ENCODE measurements at regions not wholly inside any gene's neighbourhood (a gene's known extent, or its start where the extent isn't known, plus 50 kb on each side); places are given as distances from the start of the nearest gene placed in this dataset.

DNA sequence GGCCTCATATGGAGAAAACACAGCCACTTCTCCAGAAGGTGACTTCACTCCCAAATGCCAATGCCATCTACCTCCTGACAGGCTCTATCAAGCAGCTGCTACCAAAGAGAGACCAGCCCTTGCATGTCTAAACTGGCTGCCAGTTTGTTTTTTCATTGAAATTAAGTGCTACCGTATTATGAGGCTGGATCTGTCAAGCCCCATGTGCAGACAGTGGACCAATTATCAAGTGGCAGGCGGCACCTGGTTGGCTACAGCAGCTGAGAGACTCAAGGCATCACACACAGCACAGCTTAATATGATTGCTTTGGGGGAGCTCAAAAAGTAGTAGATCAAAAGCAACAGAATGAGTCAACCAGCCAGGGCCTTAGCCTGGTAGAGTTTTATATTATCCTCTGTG lies 1293.0 kb upstream of the TENM4 start:
- no peak for DNase-seq

DNA sequence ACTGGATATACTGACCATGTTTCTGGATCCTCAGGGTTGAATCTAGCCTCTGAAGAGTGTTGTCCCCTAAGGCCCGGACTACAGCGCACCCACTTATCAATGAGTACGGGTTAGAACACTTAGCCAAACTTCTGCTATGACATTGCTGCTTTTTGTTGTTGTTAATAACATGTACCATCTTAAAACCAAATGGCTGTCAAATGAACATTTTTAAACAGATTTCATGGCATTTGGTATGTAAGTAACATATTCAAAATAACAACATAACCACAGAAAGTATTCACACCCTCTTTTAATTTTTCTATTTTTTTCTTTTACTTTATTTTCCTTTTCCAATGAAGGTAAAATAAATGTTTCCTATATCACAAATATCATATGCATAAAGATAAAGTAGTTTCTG lies 1292.5 kb upstream of the TENM4 start:
- no peak for DNase-seq

DNA sequence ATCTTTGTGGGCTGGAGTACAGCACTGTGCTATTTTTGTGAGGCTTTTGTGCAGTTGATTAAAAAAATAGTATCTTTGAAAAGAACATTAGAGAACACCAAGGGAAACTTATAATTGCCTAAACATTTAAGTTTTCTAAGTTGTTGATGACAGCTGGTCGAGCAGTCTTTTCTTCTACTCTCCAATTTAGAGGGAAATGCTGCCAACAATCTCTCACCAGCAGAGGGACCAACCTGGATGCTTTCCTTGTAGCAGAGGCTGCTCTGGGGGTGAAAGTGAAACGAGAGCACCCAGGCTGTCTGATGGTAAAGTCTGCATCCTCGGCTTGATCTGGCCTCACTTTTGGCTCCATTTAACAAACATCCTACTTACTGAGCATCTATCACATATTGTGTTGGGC lies 1286.5 kb upstream of the TENM4 start:
- no peak for DNase-seq

DNA sequence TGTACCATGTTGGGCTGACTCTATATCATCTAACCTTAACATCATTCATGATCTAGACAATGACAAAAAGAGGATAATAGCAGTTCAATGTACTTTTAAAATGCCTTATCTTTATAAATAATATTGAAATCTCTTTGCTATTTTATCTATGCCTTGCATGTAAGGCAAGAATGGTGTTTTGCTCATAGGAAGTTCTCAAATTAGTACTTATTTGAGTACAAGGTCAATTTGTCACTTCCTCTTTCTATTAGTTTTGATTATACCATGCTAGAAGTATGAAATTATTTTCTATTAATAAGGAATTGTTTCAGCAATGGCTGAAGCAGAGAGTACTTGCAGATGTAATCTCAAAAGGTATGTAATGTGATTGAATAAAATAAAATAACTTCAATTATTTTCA lies 1285.4 kb upstream of the TENM4 start:
- DNase-seq: no peak

DNA sequence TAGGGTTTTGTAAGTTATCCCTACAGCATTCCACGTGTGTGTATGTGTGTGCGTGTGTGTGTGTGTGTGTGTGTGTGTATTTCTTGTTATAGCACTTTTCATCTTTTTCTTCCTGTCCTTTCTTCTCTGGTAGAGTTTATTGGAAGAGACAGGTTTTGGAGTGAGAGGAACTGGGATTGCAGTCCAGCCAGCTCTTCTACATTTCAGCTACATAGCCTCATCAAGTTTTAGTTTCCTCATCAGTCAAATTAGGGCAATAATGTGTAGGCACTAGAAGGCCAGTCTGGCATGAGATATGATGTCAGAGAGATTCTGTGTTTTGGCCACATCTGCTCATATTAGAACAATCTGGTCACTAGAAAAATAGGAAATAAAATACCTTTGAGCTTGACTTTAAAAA lies 1283.5 kb upstream of the TENM4 start:
- no peak for DNase-seq

DNA sequence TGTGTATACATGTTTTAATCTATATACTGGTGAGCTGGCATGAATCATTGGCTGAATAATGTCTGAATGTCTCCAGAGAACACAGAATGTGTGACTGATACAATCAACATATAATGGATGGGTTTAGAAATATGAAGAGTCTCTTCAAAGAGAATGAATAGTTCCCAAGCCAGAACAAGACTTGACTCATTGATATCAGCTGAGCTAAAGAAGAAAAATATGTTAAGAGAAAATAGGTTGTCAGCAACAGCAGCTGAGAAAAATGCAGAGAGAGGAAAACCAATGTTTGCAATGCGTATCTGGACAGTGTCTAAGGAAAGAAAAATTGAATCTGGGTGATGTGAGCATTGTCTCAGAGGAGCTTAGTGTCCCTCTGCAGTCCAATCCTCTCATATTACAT lies 1281.8 kb upstream of the TENM4 start:
- DNase-seq: no peak

DNA sequence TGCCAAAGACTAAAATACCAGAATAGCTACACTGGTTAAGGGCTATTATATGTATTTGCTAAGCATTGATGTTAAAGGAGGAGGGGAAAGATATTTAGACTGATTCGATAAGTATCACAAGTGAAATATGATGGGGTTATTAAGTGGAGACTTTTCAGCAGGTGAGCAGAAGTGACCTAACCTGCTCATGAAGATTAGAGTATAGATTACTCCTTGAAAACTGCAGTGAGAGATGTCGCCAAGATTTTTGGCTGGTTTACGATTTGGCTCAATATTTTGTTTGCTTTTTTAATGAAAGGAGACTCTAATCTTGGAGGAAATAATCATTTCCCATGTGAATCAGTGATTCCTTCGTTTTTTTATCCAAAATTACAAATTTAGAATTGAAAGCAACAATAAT lies 1279.5 kb upstream of the TENM4 start:
- no peak for DNase-seq

DNA sequence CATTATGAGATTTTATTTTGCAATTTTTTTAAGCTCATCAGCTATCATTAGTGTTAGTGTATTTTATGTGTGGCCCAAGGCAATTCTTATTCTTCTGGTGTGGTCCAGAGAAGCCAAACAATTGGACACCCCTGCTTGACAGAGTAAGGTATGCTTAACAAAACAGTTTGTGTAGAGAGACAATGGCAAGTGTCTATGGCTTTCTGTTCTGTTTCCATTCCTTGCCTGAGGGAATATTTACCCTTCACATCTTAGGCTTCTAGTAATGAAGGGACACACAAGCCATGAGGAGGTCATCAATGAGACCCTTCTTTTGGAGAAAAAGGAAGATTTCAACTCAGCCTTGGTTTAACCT lies 1278.4 kb upstream of the TENM4 start:
- DNase-seq: no peak

DNA sequence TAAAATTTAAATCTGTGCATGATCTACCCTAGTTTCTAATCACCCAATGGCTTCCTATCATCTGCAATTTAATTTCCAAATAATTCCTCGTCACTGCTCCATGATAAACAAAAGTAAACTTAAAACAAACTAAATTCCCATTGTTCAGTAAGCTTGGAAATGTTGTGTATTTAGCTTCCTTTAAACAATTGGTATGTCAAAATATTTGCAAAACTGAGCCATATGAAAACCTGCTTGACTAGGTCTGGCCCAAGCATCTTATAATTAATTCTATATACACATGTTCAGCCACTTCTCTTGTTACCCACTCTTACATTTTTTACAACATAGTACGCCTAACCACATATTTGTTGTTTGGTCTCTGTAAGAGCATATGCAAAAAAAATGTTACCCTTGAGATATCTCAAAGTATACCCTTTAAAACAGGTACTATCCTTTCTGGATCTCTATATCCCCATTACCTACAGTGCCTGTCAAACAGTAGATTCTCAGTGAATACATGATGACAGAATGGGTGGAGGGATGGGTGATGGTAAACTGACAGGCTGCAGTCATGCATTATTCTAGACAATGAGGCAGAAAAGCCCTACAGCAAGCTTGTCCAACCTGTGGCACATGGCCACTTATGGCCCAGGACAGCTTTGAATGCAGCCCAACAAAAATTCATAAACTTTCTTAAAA lies 1277.9 kb upstream of the TENM4 start:
- DNase-seq: no peak

DNA sequence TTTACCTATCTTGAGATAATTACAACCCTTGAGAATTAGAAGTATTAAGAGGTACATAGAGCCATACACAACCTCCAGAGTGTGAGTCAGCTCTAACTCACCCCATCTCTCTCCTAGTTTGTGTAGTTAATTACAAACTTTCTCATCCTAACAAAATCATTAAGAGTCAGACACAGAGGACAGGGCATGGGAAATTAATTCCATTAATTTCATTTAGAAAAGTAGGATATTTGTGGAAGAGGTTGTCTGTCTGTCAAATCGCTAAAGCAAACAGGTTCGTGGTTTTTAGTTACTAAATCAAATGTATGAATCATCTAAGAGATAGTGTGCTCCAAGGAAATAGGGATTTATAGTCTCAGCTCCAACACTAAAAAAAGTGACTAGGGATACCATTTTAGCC lies 1261.4 kb upstream of the TENM4 start:
- DNase-seq: no peak

DNA sequence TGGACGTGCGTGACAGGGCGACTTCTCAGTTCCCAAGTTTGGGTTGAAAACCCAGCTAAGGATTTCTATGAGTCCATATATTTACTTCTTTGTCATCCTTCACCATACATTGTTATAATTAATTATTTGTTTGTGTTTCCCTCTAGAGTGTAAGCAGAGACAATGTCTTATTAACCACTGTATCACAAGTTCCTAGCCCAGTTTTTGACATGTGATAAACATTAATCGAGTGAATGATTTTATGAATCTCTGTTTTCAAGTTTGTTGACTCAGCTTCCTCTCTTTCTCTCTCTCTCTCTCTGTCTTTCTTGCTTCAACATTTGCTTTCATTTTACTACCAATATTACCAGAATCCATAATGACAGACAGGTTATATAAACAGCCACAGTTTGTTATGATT lies 1259.6 kb upstream of the TENM4 start:
- DNase-seq: no peak

DNA sequence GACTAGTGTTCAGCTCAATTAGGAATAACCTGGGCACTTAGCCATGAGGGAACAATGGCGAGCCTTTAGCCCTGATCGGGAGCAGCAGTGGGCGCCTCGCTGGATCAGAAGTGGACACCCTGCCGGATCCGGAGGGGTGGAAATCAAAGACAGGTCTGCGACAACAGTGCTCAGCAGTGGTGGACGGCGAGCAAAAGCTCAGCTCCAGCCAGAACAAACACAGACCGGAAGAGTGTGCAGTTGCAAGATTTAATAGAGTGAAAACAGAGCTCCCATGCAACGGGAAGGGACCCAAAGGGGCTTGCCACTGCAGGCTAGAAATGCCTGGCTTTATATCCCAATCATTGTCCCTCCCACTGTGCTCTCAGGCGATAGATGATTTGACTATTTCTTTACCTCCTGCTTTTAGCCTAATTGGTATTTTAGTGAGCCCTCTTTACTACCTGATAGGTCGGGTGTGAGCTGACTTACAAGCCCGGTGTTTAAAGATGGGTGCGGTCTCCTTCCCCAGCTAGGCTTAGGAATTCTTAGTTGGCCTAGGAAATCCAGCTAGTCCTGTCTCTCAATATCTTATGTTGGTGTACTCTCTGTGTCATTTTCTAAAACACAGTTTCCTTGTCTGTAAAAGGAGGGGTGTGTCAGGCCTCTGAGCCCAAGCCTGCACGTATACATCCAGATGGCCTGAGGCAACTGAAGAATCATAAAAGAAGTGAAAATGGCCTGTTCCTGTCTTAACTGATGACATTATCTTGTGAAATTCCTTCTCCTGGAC lies 1258.8 kb upstream of the TENM4 start:
- DNase-seq: peak in 2 of 14 donors; percentile 1 to 3

DNA sequence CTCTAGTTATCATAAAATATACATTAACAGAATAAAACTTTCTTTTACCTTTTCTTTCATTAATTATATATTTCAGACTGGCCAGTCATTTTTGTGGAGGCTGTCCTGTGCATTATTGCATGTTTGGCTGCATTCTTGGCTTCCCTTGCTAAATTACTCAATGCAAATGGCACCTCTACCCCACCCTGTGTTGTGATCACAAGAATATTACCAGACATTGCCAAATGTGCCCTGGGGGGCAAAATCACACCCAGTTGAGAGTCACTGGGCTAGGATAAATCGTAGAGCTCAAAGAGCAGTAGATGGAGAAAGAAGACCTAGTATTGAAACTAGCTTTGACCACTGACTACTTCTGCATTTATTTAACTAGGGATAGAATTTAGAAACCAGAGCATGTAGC lies 1257.8 kb upstream of the TENM4 start:
- no peak for DNase-seq

DNA sequence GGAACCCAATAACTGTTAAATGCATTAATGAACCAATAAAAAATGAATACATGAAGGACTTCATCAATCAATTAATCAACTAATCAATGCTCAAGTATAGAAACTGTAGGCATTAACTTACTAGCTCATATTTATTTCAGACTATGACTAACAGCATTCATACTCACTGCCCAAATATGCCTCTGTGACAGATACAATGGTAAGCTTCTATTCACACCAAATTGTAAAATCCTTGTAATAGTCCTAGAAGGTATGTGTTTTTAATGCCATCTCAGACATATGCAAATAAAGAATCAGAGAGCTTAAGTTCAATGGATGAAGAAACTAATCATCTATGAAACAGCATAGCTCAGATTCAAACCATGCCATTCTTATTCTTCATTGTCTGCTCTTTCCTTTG lies 1253.6 kb upstream of the TENM4 start:
- no peak for DNase-seq

DNA sequence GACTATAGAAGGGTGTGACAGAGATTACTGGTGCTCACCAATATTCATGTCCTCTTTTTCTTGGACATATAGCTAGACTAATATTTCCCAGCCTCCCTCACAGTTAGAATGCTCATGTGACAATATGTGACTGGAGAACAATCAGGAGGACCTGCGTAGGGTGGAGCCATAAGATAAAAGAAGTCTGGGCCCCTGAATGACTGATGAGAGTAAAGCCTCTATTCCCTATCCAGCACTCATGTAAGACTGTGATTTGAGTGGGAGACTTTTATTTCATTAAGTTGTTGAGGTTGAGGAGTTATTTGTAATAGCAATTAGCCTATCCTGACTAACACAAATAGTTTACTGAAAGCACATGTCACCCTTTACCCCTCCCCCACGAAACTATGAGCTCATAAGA lies 1247.1 kb upstream of the TENM4 start:
- no peak for DNase-seq

DNA sequence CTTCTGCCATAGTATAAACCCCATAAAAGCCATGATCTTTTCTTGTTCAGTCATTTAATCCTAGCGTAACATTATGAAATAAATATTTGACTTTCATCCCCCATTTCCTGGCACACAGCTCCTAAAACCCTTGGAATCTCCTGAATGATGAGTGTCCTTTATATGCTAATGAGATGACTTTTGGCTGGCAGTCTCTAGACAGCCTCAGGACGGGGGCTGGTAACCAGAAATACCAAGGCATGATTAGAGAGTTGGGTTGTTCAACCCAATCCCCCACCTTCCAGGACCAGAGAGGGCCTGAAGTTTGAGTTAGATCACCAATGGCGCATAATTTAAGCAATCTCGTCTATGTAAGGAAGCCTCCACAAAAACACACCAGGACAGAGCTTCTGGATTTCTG lies 1246.1 kb upstream of the TENM4 start:
- no peak for DNase-seq

DNA sequence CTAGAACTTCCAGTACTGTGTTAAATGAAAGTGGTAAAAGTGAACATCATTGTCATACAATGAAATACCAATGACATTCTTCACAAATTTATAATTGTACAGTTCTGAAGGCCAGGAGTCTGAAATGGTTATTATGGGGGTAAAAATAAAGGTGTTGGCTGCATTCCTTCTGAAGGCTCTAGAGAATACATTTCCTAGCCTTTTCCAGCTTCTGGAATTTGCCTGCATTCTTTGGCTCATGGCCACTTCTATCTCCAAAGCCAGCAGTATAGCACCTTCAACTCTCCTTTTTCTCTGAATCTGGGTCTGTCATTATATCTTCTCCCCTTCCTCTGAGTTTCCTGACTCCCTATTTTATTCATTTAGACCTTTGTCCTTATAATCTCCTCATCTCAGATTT lies 1232.7 kb upstream of the TENM4 start:
- DNase-seq: no peak

DNA sequence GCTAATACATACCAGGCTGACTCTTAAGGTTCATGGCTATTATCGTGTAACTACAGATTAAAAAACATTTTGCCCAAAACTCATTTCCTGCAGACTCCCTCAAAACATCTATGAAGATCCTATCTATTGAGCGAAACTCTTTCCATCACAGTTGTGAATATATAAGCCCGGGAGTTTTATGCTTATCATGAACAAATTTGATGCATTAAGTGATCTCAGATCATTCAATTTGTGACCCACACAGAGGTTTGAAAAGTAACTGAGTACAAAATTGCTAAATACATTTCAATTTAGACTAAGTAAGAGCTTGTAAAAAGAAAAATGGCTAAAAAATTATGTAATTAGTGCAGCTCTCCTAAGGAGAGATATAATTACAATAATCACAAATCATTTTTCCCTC lies 1228.8 kb upstream of the TENM4 start:
- DNase-seq: no peak

DNA sequence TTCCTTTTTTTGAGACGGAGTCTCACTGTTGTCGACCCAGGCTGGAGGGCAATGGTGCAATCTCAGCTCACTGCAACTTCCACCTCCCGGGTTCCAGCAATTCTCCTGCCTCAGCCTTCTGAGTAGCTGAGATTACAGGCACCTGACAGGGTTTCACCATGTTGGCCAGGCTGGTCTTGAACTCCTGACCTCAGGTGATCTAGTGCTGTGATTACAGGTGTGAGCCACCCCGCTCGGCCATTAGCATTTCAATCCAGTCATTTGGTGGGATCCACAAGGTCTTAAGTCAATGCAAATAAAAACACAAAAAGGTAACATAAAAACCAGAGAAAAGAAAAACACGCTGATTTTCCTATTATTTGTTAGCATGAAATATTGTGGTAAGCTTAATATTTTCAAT lies 1227.2 kb upstream of the TENM4 start:
- no peak for DNase-seq

DNA sequence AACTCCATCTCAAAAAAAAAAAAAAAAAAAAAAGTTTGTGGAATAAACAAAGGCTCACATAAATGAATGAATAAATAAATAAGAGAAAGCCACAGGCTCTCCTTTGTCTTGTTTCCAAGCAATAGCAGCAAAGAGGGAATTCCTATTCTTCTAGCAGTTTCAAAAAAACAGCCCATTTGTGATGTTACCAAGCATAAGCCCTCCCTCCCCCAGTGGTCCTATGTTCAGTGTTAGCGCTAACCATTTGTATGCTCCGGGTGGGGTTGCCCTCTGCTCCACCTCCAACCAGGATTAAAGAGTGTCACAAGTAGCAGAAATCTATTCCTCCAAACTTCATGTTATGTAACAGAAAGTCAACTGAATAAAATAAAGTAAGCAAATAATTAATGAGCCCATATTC lies 1215.0 kb upstream of the TENM4 start:
- no peak for DNase-seq

DNA sequence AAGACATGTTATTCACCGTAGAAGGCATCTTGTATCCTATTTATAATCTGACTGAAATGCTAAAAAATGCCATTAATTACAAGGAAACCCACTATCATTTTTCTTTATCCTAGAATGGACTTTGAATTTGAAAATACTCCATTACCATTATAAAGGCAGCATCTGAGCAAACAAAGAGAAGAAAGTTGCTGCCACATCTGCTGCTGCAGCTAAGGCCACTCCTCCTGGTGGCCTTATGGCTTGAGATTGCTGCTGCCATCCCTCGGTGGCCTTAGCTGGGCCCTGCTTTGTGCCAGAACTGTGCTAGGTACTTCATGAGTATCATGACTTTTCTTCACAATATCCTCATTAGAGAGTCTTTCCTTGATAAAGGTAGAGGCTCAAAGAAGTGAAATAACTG lies 1210.1 kb upstream of the TENM4 start:
- DNase-seq: no peak

DNA sequence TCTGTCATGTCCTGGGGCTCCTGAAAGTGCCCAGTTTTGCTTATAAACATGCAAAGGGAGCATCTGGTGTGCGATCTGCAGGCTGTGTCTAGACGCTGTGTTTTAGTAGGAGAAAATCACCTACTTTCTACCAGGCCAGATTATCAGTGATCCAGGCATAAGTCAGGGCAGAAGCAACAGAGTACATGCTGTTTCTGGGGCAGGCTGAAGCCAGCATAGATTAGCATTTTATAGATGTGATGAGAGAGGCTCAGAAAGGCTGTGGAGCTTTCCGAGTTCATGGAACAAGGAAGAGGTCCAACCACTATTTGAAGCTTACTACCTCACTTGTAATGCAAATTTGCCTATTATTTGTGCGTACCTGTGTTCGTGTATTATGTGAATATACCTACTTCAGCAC lies 1208.4 kb upstream of the TENM4 start:
- DNase-seq: no peak

DNA sequence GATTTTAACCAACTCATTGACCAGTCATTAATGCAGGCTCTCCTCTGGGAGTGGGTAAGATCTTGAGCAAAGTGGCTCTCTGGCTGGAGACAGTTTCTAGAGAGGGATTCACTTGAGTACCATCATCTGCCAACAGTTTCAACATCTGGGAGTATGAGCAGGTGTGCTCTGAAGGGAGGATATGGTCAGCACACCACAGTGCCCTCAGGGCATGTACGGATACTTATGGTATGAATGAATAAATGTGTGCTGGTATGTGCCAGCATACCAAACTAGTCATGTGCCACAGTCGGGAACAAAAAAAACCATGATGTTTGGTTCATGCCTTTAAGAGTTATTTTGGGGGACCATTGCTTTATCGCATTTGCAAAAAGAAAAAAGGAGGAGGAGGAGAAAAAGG lies 1197.5 kb upstream of the TENM4 start:
- no peak for DNase-seq

DNA sequence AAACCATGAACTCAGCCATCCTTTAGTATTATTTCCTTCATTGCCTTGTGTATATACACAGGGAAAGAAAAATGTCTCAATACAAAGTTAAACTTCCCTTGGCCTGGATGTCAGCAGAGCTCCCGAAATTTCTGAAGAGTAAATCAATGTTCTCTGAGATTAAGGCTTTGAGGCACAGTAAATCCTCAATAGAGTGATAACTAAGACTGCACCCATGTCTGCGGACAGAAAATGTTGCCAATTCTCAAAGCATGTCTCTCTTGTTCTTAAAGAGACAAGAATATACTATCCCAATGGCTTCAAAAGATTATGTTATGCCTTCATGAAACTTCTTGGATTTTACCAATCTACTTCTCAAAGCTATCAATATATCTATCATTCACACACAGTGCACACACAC lies 1196.7 kb upstream of the TENM4 start:
- DNase-seq: no peak

DNA sequence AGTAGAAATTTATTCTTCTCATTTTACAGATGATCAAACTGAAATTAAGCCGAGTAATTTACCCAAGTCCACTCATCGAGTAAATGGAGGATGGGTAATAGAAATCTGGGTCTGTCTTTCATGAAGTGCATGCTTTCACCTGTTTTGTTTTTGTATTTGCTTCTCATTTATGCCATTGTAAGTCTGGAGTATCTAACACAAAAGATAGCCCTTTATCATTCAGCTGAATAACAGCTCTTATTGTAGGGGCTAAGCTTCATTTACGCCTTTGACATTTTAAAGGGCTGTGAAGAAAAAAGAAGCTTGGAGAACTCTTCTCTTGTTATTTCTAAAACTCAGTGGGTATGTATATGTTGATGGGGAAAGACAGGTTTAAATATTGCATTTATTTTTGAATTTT lies 1196.2 kb upstream of the TENM4 start:
- DNase-seq: no peak
